Body of pancreas (tissue), 4 donors: ENCODE measurements at regions not wholly inside any gene's neighbourhood (a gene's known extent, or its start where the extent isn't known, plus 50 kb on each side); places are given as distances from the start of the nearest gene placed in this dataset.
"Not testable (repeated sequence)": the region's sequence is repeated elsewhere in the genome, so short reads cannot be mapped to it uniquely, and the experiment has no call there.

ENCODE experiments used
- CTCF ChIP-seq, 7 experiments: fragments of 450-650 bp in 4 of 7; fragments of 200-600 bp in 3 of 7; sonication (generic) in 3 of 7; IDR thresholded peaks; one replicate each; pipeline ENCODE4 v1.5.1; 2016 to 2019; ENCODE audit warnings: antibody characterized with exemption in 7 of 7
- POLR2A ChIP-seq, 3 donors: fragments of 450-650 bp; IDR thresholded peaks; one replicate each; pipeline ENCODE4 v1.6.1; 2016; ENCODE audit warnings: antibody characterized with exemption in 3 of 3, mild to moderate bottlenecking in 2 of 3

GRCh38 chr16:18184755-18185154, 151.8 kb downstream of the NPIPA8 start:
- not testable (repeated sequence) for TF ChIP-seq CTCF, POLR2A (IDR thresholded peaks at IDR 0.05)
